HG02571 (cell line): ENCODE measurements at regions not wholly inside any gene's neighbourhood (a gene's known extent, or its start where the extent isn't known, plus 50 kb on each side); places are given as distances from the start of the nearest gene placed in this dataset.

Experiments
- ATAC-seq: cut with Tn5 transposase; IDR thresholded peaks from one replicate; pipeline ENCODE4 v1.9.1; 2021; ENCODE audit warnings: mild to moderate bottlenecking, moderate library complexity; ENCODE audit not compliant: unreplicated experiment

GRCh38 chr1:96962751-96963211 is 241.2 kb downstream of the PTBP2 start:
- ATAC-seq = no peak

GRCh38 chr1:96964761-96965160 is 243.2 kb downstream of the PTBP2 start:
- no peak for ATAC-seq

GRCh38 chr1:96966536-96967138 is 245.1 kb downstream of the PTBP2 start:
- peak; percentile 95 for ATAC-seq

- no peak for ATAC-seq
These were observed 245.7 kb downstream of the PTBP2 start for GRCh38 chr1:96967311-96967710.

GRCh38 chr1:96968541-96968940 is 247.0 kb downstream of the PTBP2 start:
- no peak for ATAC-seq

- no peak for ATAC-seq
These were observed 247.4 kb downstream of the PTBP2 start for GRCh38 chr1:96968983-96969382.

GRCh38 chr1:96969656-96970163 is 248.1 kb downstream of the PTBP2 start:
- no peak for ATAC-seq

GRCh38 chr1:96971439-96971838 is 249.9 kb downstream of the PTBP2 start:
- ATAC-seq = no peak

- ATAC-seq = no peak
These were observed 250.4 kb downstream of the PTBP2 start for GRCh38 chr1:96971849-96972602.

- no peak for ATAC-seq
These were observed 252.0 kb downstream of the PTBP2 start for GRCh38 chr1:96973605-96974004.

GRCh38 chr1:96978444-96978843 is 256.9 kb downstream of the PTBP2 start:
- ATAC-seq = no peak

GRCh38 chr1:96978901-96979300 is 257.3 kb downstream of the PTBP2 start:
- no peak for ATAC-seq

- ATAC-seq = no peak
These were observed 258.0 kb downstream of the PTBP2 start for GRCh38 chr1:96979304-96980268.

GRCh38 chr1:96980448-96980847 is 258.9 kb downstream of the PTBP2 start:
- no peak for ATAC-seq

GRCh38 chr1:96981181-96981580 is 259.6 kb downstream of the PTBP2 start:
- ATAC-seq = no peak

- ATAC-seq = no peak
These were observed 260.5 kb downstream of the PTBP2 start for GRCh38 chr1:96982118-96982517.

- ATAC-seq = no peak
These were observed 262.3 kb downstream of the PTBP2 start for GRCh38 chr1:96983866-96984265.

- ATAC-seq = no peak
These were observed 265.7 kb downstream of the PTBP2 start for GRCh38 chr1:96987186-96987703.

GRCh38 chr1:96989302-96989701 is 267.7 kb downstream of the PTBP2 start:
- no peak for ATAC-seq

GRCh38 chr1:96990136-96990535 is 268.6 kb downstream of the PTBP2 start:
- no peak for ATAC-seq

- ATAC-seq = no peak
These were observed 269.7 kb downstream of the PTBP2 start for GRCh38 chr1:96991261-96991660.
